GM19238 (cell line): ENCODE measurements at regions not wholly inside any gene's neighbourhood (a gene's known extent, or its start where the extent isn't known, plus 50 kb on each side); places are given as distances from the start of the nearest gene placed in this dataset.

Experiments
- DNase-seq: peaks from one replicate; pipeline ENCODE4 v3.0.0; 2011; ENCODE audit warnings: low spot score; ENCODE audit not compliant: insufficient read length

DNA sequence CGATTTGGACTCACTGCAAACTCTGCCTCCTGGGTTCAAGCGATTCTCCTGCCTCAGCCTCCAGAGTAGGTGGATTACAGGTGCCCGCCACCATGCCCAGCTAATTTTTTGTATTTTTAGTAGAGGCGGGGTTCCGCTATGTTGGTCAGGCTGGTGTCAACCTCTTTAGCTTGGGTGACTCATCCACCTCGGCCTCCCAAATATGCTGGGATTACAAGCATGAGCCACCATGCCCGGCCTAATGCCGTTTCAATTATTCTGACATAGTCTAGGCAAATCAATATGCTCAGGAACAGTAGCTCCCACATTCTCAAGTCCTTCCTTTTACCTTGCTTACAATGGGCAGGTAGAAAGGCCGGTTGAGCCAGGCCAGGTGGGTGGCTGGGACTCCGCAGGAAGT lies 82.0 kb upstream of the EEA1 start:
- DNase-seq, result no peak

DNA sequence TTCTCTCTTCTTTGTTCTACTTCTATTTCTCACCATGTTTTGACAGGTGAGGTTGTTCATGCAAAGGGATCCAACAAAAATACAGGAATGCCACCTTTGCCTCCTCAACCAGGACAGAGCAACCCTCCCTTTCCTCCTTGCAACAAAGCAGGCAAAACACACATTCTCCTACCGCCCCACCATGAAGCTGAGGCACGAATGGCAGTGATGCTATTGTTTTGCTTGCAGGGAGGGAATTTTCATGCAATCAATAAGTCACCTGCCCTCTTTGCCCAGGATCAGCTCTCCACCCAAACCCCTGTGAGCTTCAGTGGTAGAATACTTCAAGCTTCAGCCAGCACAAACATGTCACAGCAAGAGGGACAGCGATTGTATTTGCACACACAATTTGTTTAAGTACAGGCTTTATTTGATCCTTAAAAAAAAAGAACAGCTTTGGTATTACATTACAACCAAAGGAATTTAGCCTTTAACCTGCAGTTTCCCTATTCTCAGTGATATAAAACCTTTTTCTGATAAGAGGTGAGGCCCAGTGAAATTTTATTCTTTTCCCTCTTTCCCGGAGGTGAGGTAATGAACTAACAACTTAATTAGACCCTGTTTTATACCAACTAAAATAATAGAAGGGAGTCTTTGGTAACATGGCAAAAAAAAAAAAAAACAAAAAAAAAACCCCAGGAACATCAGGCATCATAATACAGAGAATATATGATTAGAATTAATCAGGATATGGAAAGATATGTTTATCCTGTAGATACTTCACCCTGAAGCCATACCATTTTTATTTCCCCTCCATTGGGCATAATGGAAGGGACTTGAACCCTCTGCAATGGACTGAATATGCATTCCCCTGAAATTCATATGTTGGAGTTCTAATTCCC lies 87.0 kb upstream of the EEA1 start:
- no peak for DNase-seq

DNA sequence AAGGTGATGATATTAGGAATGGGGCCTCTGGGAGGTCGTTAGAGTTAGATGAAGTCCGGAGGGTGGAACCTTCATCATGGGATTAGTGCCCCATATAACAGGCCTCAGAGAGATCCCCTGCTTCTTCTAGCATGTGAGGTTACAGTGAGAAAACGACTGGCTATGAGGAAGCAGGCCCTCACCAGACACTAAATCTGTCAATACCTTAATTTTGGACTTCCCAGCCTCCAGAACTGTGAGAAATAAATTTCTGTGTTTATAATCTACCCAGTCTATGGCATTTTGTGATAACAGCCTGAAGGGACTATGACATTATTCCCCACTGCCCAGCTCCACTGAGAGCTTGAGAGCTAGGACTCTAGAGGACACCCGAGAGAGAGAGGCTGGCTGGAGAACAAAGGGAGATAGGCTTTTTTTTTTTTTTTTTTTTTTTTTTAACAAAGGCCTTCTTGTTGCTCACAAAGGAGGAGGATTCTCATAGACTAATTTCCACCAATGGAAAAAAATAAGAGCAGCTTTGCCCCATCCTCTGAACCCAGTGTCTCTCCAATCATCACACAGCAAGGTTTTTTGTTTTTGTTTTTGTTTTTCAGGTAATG lies 87.8 kb upstream of the EEA1 start:
- DNase-seq, result no peak

DNA sequence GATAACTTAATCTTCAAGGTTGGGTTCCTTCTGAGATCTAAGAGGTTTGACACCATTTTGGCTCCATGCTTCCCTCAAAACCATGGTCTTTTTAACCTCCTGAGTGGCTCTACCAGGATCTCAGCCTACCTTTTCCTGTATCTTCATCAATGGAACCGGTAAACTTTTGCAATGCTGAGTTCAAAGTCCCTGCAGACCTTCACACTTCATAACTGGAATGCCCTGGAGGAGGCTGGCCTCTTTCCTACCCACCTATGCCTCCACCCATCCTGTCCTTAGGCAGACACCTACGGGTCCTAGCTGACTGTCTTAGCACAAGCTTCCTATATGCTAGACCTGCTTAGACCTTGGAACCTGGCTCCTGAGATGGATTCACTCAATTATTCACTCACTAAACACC lies 89.5 kb upstream of the EEA1 start:
- DNase-seq, result no peak

DNA sequence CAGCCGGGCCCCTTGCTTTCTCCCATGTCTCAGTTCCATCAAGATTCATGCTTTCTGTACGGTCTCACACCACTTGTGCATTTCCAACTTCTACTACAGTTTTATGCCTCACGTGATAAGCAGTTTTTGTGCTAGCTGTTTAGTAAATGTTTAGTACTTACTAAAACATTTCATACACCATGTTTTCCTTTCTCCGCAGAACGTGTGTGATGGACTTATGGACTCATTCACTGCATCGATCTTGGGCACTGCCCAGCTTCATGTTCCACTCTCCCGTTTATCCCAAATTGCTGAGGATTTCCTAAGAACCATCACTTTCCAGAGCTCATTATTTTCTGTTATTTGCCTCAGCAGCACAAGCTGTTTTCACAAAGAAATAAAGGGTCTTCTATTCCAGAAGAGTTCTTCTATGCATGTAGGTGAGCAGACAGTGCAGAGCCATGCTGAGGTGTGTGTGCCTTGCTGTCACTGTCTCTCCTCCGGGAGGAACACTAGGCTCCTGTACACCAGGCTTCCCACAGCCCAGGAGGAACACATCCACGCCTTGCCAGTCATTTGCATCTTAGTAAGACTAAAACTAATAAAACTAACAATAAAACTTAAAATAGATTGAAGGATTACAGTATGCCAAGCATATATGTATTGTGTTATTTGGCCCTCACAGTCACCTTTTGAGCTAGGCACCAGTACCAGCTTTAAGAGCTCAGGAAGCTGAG lies 90.3 kb upstream of the EEA1 start:
- no peak for DNase-seq

DNA sequence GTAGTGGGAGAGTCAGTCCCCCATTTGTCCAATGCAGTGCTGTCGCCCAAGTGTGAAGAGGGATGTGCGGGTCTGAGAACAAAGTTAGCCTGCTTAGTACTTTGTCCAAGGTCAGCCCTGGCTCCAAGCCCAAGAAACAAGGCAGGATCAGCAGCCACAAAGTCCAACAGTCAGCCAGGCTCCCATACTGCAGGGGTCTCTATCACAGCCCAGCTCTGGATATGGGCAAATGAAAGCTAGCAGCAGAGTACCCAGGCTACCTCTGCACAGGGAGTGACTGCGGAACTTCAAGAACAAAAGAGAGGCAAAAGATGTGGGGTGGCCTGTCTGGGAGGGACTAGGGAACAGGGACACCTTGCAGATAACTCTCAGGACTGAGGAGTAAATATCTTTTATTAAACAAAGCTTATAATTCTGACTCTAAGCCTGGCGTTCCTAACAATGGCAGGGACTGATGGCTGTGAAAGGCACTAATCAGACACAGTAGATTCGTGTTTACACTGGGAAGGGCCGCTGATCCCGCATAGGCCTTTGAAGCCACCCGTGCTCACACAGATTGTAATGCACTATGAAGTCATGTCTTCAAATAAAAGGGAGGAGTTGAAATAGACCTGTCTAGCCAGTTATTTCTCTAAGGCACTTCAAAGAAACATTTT lies 91.0 kb upstream of the EEA1 start:
- DNase-seq, result no peak

DNA sequence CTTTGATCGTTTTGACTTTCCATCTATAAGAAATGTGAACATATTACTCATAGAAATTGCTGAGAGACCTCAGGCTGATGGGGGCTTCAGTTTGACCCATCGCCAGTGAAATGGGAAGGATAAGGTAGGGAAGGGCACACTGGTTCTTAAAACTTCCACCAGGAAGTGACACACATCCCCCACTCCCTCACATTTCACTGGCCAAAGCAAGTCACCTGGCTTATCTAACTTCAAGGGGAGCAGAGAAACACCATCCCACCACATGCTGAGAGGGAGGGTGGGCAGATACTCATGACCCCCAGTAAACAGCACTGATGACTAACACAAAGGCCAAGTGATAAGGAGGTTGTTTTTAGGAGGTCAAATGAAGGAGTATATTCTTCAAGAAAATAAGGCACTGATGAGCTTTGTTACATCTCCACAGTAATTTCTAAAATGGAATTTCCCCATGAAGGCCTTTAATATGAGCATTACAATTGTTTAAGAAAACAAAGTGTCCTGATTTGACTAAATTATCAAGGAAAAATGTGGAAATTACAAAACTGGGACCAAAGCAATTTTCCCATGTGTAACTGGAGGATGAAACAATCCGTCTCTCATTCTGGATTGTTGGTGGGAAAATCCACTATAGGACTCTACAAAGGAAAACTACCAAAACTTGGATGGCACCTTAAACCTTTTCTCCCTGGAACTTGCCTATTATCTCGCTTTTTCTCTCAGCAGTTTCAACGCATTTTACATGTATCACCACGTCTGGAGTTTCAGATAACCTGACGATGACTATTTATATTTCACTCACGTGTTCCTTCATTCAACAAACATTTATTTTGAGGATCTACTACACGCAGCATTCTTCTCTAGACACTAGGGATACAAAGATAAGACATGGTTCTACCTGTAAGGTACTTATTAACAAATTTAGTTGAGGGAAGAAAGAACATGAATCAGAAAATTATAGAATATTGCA lies 91.8 kb upstream of the EEA1 start:
- no peak for DNase-seq

DNA sequence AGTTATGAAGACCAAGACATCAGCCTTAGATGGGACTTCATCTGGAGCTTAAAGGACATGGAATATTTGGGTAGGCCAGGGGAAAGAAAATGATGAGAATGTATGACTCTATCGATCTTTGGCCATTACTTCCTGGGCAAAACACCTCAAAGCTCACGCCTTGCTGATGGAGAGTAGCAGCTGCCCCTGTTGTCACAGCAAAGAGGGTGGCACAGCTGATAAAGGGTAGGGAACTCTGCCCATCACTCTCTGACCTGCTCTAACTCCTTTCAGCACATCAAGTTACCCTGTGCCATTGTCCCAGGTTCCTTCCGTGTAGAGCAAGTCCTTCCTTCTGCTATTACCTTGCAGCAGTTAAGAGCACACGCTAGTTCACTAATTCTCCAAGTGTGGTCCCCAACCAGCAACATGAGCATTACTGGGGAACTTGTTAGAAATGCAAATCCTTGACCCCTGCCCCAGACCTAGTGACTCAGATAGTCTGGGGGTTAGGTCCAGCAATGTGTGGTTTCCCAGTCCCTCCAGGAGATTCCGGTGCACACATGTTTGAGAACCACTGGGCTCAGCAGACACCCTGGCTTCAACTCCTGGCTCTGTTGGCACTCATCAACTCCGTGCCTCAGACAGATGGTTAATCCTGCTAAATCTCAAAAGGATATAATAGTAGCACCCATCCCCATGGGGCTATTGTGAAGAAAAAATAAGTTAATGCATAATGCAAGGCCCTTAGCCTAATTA lies 93.7 kb upstream of the EEA1 start:
- no peak for DNase-seq

DNA sequence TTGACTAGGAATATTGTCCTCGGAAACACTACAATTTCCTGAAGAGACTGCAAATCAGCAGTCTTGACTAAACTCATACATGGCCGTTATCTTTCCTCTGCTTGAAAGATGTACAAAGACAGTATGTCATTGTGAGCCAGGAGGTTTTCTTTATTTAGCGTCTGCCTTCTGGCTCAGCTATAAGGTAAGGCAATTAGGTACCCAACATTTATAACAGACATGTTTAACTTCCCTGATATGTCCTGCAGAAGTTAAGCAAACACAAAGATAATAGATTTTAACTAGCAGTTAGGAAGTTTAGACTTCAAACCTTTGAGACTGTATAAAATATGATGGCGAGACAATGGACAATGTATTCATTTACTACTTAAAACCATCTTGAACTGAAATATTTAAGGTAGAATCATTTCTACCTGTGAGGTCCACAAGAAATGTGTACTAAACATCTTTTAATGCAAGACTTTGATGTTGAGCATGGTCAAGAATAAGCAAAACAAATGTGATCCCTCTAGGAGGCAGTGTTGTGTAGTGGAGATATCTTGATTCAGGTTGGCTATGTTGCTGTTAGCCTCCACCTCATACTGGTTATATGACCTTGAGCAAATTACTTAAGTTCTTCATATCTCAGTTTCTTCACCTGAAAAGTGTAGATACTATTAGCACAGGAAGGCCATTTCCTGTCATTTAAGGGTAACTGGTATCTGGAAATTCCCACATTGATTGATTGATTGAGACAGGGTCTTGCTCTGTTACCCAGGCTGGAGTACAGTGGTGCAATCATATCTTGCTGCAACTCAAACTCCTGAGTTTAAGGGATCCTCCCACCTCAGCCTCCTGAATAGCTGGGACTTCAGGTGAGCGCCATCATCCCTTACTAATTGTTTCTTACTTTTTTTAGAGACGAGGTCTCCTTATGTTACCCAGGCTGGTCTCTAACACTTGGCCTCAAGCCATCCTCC lies 96.3 kb upstream of the EEA1 start:
- peak; percentile 11 for DNase-seq

DNA sequence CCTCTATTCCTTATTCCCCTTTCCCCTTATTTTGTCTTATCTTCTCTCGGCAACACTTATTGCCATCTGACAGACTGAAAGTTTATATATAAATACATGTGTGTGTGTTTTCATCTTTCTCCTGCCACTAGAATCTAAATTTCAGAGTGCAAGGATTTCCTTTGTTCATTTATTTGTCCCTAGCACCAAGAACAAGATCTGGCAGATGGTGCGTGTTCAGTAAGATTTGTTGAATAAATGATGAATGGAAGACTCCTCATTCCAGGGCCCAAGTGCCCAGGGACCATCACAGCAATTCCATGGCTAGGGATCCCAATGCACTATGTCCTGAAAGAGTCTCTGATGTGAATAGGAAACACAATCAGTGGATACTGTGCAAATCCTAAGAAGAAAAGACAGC lies 97.9 kb upstream of the EEA1 start:
- no peak for DNase-seq

DNA sequence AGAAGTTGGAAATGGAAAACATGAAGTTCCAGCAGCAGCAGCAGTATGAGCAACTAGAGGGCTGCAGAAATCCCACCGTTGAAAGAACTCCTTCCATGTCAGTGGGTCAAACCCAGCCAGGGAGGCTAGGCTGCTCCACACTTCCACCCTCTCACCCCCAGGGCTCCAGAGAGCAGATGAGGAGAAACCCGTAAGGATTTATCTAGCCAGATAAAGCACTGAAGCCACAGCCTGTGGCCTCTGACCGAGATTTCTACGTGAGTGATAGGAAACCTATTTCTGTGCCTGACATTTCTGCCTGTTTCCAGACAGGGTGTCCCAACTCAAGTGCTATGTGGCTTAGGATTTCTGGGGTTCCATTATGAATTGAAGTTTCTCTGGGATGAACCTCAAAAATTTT lies 100.0 kb upstream of the EEA1 start:
- no peak for DNase-seq

DNA sequence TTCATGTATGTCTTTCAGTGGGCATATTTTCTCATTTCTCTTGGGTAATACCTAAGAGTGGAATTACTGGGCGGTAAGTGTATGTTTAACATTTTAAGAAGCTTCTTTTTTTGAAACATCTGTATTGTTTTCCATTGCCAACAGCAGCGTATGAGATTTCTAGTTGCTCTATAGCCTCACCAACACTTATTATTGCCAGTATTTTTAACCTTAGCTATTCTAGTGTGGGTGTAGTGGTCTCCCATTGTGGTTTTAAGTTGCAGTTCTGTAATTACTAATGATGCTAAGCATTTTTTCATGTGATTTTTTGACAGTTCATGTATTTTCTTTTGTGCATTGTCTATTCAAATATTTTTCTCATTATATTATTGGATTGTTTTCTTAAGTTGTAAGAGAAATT lies 101.9 kb upstream of the EEA1 start:
- DNase-seq, result no peak

DNA sequence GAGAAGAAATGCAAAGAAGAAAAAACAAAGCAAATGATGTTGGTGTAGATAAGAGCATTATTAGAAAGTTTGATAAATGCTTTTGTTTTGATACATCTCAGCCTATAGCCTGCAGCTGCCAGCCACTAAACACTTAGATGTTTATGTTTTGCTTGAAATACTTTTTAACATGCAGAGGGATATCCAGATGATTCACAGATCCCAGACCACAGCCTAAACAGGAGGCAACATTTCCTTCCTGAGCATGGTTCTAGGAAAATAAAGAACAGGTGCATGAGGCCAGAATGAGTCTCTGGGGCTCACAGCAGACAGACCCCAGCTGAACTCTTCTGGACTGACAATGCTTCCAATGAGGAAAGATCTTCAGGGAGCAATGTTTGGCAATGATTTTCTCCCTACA lies 103.7 kb upstream of the EEA1 start:
- no peak for DNase-seq

DNA sequence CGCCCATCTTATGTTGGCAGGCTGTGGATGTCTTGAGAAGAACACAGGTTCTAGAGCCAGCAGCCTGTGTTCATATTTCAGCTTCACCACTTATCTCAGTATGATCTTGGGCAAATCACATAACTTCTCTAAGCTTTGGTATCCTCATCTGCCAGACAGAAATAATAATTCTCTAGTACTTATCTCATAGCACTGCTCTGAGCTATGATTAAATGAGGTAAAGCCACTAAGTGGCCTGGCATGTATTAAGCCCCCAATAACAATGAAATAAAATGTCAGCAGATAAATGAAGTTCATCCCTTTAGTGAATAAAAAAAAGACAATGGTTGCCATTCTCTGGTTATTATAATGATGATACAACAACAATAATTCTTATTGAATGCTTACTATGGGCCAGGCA lies 104.9 kb upstream of the EEA1 start:
- DNase-seq, result no peak

DNA sequence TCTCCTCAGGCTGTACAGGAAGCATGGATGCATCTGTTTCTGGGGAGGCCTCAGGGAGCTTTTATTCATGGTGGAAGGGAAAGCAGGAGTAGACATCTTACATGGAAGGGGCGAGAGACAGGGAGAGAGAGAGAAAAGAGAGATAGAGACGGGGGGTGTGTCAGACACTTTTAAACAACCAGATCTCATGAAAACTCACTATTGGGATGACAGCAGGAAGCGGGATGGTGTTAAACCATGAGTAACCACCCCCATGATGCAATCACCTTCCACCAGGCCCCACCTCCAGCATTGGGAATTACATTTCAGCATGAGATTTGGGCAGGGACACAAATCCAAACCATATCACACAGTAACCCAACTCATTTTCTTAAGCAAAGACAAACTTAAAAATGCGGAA lies 110.0 kb upstream of the EEA1 start:
- DNase-seq, result no peak

DNA sequence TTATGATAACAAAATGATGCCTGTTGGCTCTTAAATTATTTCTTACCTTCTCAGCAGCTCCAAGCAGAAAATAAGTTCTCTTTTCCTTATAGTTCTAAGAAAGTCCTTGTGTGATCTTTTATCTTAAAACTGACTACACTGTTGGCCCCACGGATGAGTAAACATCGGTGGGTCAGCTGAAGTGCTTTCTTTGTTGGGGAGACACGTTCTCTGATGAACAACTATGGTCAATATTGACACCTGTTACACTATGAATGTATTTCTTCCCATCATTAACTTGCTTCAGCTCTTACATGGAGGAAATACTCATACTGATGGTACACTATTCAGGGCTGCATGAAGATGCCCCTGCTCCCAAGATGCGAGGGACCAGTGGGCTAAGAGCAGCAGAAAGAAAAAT lies 110.8 kb upstream of the EEA1 start:
- no peak for DNase-seq

DNA sequence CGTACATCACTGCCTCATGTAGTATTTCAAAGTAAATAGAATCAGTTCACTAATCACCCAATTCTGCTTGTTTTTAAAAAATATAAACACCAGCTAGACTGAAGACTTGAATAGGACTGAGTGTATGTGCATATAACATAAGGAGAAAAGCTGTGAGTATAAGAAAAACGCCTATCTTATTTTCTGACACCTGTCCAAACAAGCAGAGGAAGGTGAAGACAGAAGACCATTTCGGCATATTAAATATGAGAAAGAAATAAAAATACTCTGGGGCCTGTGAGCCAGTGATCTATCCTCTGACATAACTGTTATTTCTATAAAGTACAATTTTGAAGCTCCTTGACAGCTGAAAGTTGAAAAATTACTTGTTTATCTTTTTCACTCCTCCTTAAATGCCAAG lies 111.3 kb upstream of the EEA1 start:
- no peak for DNase-seq

DNA sequence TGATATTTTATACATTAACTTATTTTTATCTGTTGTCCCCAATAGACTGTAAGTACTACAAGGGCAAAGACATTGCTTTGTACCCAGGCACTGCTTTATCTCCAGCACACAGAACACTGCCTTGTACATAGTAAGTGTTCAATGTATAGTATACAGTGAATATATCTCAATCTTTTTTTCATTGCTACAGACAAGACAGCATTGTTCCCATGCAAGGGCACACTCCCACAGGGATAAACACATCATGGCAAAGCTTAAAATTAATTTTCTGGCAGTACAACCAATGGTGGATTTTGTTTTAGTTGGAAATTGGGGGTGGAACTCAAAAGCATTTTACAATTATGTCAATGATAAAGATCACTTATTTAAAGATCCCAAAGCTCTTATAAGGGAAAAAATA lies 112.3 kb upstream of the EEA1 start:
- DNase-seq, result no peak

DNA sequence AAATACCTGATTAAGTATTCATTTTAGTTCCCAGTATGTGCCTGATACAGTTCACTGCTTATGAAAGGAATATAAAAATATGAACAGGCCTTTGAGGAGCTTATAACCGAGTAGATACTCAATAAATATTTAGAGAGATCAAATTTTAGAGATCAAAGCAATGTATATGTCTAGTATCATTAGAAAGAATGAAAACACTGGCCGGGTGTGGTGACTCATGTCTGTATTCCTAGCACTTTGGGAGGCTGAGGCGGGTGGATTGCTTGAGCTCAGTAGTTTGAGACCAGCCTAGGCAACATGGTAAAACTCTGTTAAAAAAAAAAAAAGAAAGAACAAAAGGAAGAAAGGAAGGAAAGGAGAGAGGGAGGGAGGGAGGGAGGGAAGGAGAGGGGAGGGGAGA lies 113.2 kb upstream of the EEA1 start:
- no peak for DNase-seq
